GM20000 (cell line): ENCODE measurements at regions not wholly inside any gene's neighbourhood (a gene's known extent, or its start where the extent isn't known, plus 50 kb on each side); places are given as distances from the start of the nearest gene placed in this dataset.

Source experiments
- DNase-seq: peaks from one replicate; pipeline ENCODE4 v3.0.0; 2012; ENCODE audit warnings: low spot score
- CTCF ChIP-seq: IDR thresholded peaks from 2 replicates; pipeline ENCODE4 v1.5.1; 2012; ENCODE audit warnings: mild to moderate bottlenecking, control low read depth; ENCODE audit errors: extremely low read depth, missing control alignments

GRCh38 chr20:43821795-43822194 is 92.9 kb upstream of the TOX2 start:
- TF ChIP-seq CTCF = no peak
- DNase-seq = no peak

- DNase-seq = no peak
- TF ChIP-seq CTCF = no peak
Measured at GRCh38 chr20:43820731-43821330, 93.8 kb upstream of the TOX2 start.

GRCh38 chr20:43812216-43812615 is 85.4 kb upstream of the GTSF1L start:
- DNase-seq = no peak
- no peak for TF ChIP-seq CTCF

- no peak for TF ChIP-seq CTCF
Measured at GRCh38 chr20:43809206-43809819, 82.5 kb upstream of the GTSF1L start.

DNA sequence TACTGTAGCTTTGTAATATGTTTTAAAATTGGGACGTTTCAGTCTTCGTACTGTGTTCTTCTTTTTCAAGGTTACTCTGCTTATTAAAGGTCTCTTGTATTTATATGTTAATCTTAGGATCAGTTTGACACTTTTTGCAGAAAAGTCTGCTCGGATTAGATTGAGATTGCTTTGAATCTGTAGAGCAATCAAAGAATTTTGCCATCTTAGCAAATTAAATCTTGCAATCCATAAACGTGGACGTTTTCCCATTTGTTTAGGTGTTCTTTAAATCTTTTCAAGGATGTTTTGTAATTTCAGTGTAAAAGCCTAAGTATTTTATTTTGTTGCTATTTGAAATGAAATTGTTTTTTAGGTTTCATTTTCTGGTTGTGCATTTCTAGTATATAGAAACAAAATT is 78.0 kb upstream of the GTSF1L start:
- TF ChIP-seq CTCF = no peak
- DNase-seq = no peak

More at GRCh38 chr20:43809206-43809819, 82.5 kb upstream of the GTSF1L start:
- DNase-seq = no peak

- no peak for DNase-seq
- no peak for TF ChIP-seq CTCF
Measured at GRCh38 chr20:43803276-43803675, 76.5 kb upstream of the GTSF1L start.

GRCh38 chr20:43800186-43800585 is 73.4 kb upstream of the GTSF1L start:
- no peak for TF ChIP-seq CTCF
- DNase-seq = no peak
